ENCODE measurements at regions not wholly inside any gene's neighbourhood (a gene's known extent, or its start where the extent isn't known, plus 50 kb on each side); places are given as distances from the start of the nearest gene placed in this dataset.

GRCh38 chr4:187073820-187074219 lies 350.2 kb upstream of the FAT1 start:
- Histone ChIP-seq H3K36me3 (ENCODE audit: insufficient read depth, low read length) (no peaks in the 10 kb centered on the region), H3K4me1 (ENCODE audit: insufficient read depth, low read length) (no peaks in the 10 kb centered on the region), H3K4me2 (ENCODE audit: insufficient read depth, low read length) (no peak overlapping the region), H3K4me3 (ENCODE audit: insufficient read depth, low read length) (no peak overlapping the region), H2AFZ (ENCODE audit: low read length) (no peak overlapping the region), H3K79me2 (ENCODE audit: insufficient read depth, low read length) (no peaks in the 10 kb centered on the region), H3K27ac (ENCODE audit: low read depth, low read length) (no peak overlapping the region), H3K9me3 (ENCODE audit: low read depth, low read length) (no peaks in the 10 kb centered on the region), H4K20me1 (ENCODE audit: insufficient read depth, low read length) (no peaks in the 10 kb centered on the region), H3K27me3 (ENCODE audit: insufficient read depth, low read length) (no peaks in the 10 kb centered on the region)
- DNase-seq (ENCODE audit: insufficient read length, low spot score, missing footprints) = no peak
- no peak for TF ChIP-seq CTCF (IDR thresholded peaks at IDR 0.05; ENCODE audit: extremely low read depth, low read depth, low read length)

- no peak overlapping the region for H3K4me2 ChIP-seq (ENCODE audit: insufficient read depth, low read length)
- no peaks in the 10 kb centered on the region for H3K27me3 ChIP-seq (ENCODE audit: insufficient read depth, low read length)
- TF ChIP-seq CTCF (IDR thresholded peaks at IDR 0.05; ENCODE audit: extremely low read depth, low read depth, low read length) = no peak
- no peaks in the 10 kb centered on the region for H3K9me3 ChIP-seq (ENCODE audit: low read depth, low read length)
- no peaks in the 10 kb centered on the region for H3K79me2 ChIP-seq (ENCODE audit: insufficient read depth, low read length)
- no peak overlapping the region for H2AFZ ChIP-seq (ENCODE audit: low read length)
- H4K20me1 ChIP-seq (ENCODE audit: insufficient read depth, low read length) = no peaks in the 10 kb centered on the region
- H3K27ac ChIP-seq (ENCODE audit: low read depth, low read length) = no peak overlapping the region
- H3K4me1 ChIP-seq (ENCODE audit: insufficient read depth, low read length) = no peaks in the 10 kb centered on the region
- DNase-seq (ENCODE audit: insufficient read length, low spot score, missing footprints) = no peak
- H3K4me3 ChIP-seq (ENCODE audit: insufficient read depth, low read length) = no peak overlapping the region
- no peaks in the 10 kb centered on the region for H3K36me3 ChIP-seq (ENCODE audit: insufficient read depth, low read length)
Observed at GRCh38 chr4:187075514-187075913, 351.9 kb upstream of the FAT1 start.

- Histone ChIP-seq H3K36me3 (ENCODE audit: insufficient read depth, low read length) (no peaks in the 10 kb centered on the region), H3K27me3 (ENCODE audit: insufficient read depth, low read length) (no peaks in the 10 kb centered on the region), H3K4me2 (ENCODE audit: insufficient read depth, low read length) (no peak overlapping the region), H3K4me3 (ENCODE audit: insufficient read depth, low read length) (no peak overlapping the region), H3K9me3 (ENCODE audit: low read depth, low read length) (no peaks in the 10 kb centered on the region), H2AFZ (ENCODE audit: low read length) (no peak overlapping the region), H3K4me1 (ENCODE audit: insufficient read depth, low read length) (no peaks in the 10 kb centered on the region), H4K20me1 (ENCODE audit: insufficient read depth, low read length) (no peaks in the 10 kb centered on the region), H3K79me2 (ENCODE audit: insufficient read depth, low read length) (no peaks in the 10 kb centered on the region), H3K27ac (ENCODE audit: low read depth, low read length) (no peak overlapping the region)
- no peak for TF ChIP-seq CTCF (IDR thresholded peaks at IDR 0.05; ENCODE audit: extremely low read depth, low read depth, low read length)
- DNase-seq (ENCODE audit: insufficient read length, low spot score, missing footprints) = no peak
Observed at GRCh38 chr4:187077744-187078401, 354.2 kb upstream of the FAT1 start.

GRCh38 chr4:187084701-187085100 lies 361.0 kb upstream of the FAT1 start:
- Histone ChIP-seq H3K36me3 (ENCODE audit: insufficient read depth, low read length) (no peaks in the 10 kb centered on the region), H4K20me1 (ENCODE audit: insufficient read depth, low read length) (no peaks in the 10 kb centered on the region), H3K79me2 (ENCODE audit: insufficient read depth, low read length) (no peaks in the 10 kb centered on the region), H3K4me2 (ENCODE audit: insufficient read depth, low read length) (no peak overlapping the region), H2AFZ (ENCODE audit: low read length) (no peak overlapping the region), H3K4me3 (ENCODE audit: insufficient read depth, low read length) (no peak overlapping the region), H3K27ac (ENCODE audit: low read depth, low read length) (no peak overlapping the region), H3K4me1 (ENCODE audit: insufficient read depth, low read length) (no peaks in the 10 kb centered on the region), H3K9me3 (ENCODE audit: low read depth, low read length) (no peaks in the 10 kb centered on the region), H3K27me3 (ENCODE audit: insufficient read depth, low read length) (no peaks in the 10 kb centered on the region)
- TF ChIP-seq CTCF (IDR thresholded peaks at IDR 0.05; ENCODE audit: extremely low read depth, low read depth, low read length) = no peak
- no peak for DNase-seq (ENCODE audit: insufficient read length, low spot score, missing footprints)
